ENCODE measurements at regions not wholly inside any gene's neighbourhood (a gene's known extent, or its start where the extent isn't known, plus 50 kb on each side); places are given as distances from the start of the nearest gene placed in this dataset.
"Not testable (repeated sequence)": the region's sequence is repeated elsewhere in the genome, so short reads cannot be mapped to it uniquely, and the experiment has no call there.

- Mint-ChIP-seq H3K4me1 (peaks cover 18% of the 10 kb centered on the region), H3K4me3 (no peak overlapping the region), H3K27me3 (ENCODE audit: low read depth) (peaks cover 16% of the 10 kb centered on the region), H3K36me3 (ENCODE audit: low read depth) (no peaks in the 10 kb centered on the region), H3K9me3 (no peaks in the 10 kb centered on the region), H3K27ac (no peak overlapping the region)
- TF ChIP-seq, protein P1, sequence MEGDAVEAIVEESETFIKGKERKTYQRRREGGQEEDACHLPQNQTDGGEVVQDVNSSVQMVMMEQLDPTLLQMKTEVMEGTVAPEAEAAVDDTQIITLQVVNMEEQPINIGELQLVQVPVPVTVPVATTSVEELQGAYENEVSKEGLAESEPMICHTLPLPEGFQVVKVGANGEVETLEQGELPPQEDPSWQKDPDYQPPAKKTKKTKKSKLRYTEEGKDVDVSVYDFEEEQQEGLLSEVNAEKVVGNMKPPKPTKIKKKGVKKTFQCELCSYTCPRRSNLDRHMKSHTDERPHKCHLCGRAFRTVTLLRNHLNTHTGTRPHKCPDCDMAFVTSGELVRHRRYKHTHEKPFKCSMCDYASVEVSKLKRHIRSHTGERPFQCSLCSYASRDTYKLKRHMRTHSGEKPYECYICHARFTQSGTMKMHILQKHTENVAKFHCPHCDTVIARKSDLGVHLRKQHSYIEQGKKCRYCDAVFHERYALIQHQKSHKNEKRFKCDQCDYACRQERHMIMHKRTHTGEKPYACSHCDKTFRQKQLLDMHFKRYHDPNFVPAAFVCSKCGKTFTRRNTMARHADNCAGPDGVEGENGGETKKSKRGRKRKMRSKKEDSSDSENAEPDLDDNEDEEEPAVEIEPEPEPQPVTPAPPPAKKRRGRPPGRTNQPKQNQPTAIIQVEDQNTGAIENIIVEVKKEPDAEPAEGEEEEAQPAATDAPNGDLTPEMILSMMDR (IDR thresholded peaks at IDR 0.05; ENCODE audit: unreplicated experiment in 3 of 3) = no peak
These were observed 152.6 kb downstream of the PTPRU start for GRCh38 chr1:29388884-29389283.

- Mint-ChIP-seq H3K9me3 (peaks cover 3% of the 10 kb centered on the region), H3K4me3 (no peak overlapping the region), H3K36me3 (ENCODE audit: low read depth) (no peaks in the 10 kb centered on the region), H3K27ac (no peak overlapping the region), H3K27me3 (ENCODE audit: low read depth) (peaks cover 16% of the 10 kb centered on the region), H3K4me1 (peaks cover 24% of the 10 kb centered on the region)
- TF ChIP-seq, protein P1 (IDR thresholded peaks at IDR 0.05; ENCODE audit: unreplicated experiment in 3 of 3) = no peak
These were observed 151.8 kb downstream of the PTPRU start for GRCh38 chr1:29388170-29388569.

DNA sequence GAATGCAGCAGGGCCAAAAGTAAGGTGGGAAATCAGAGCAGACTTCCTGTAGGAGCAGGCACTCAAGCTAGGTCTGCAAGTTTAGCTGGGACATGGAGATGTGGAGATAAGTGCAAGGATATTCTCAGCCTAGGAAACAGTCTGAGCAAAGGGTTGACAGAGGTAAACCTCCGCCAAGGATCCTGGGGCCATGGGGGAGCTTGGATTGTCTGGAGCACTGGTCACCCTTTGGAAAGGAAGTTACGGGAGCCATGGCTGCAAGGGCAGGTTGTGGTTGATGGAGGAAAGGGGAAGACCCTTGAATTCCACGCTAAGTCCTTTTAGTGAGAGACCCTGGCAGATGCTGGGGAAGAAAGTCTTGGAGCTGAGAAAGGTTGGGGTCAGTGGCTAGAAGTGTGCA is 150.9 kb downstream of the PTPRU start:
- TF ChIP-seq, protein P1 (IDR thresholded peaks at IDR 0.05; ENCODE audit: unreplicated experiment in 3 of 3) = no peak
- no peak overlapping the region for H3K4me3 Mint-ChIP-seq
- H3K9me3 Mint-ChIP-seq = peaks cover 3% of the 10 kb centered on the region
- H3K36me3 Mint-ChIP-seq (ENCODE audit: low read depth) = no peaks in the 10 kb centered on the region
- peaks cover 16% of the 10 kb centered on the region for H3K27me3 Mint-ChIP-seq (ENCODE audit: low read depth)
- H3K27ac Mint-ChIP-seq = no peak overlapping the region
- peaks cover 24% of the 10 kb centered on the region for H3K4me1 Mint-ChIP-seq

DNA sequence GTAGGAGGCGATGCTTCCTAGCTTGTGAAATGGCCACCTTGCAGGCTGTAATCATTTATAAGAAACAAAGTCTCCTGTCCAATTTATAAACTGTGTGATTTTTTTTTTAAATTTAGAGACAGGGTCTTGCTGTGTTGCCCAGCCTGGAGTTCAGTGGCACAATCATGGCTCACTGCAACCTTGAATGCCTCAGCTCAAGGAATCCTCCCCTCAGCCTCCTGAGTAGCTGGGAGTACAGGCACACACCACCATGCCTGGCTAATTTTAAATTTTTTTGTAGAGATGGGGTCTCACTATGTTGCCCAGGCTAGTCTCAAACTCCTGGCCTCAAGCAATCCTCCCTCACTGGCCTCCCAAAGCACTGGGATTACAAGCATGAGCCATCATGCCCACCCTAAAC is 150.1 kb downstream of the PTPRU start:
- peaks cover 20% of the 10 kb centered on the region for H3K4me1 Mint-ChIP-seq
- H3K9me3 Mint-ChIP-seq; H3K36me3 Mint-ChIP-seq (ENCODE audit: low read depth); H3K27ac Mint-ChIP-seq; H3K4me3 Mint-ChIP-seq: not testable (repeated sequence)
- peaks cover 11% of the 10 kb centered on the region for H3K27me3 Mint-ChIP-seq (ENCODE audit: low read depth)

DNA sequence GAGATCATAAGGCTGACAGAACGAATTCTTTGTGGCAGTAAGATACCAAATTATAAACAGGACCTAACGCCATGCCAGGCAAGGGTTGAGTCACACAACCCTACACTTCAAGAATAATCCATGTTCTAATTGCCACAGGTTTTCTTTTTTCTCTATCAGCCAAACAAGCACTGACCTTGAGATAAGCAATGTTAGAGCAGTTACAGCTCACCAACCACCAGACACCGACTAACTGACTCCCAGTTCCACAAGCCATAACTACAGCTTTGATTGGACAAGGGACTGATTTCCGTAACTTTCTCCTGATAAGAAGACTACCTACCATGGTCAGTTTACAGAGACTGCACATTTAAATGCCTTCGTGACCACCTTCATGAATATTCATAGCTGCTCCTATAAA is 149.6 kb downstream of the PTPRU start:
- Mint-ChIP-seq H3K27me3 (ENCODE audit: low read depth) (peaks cover 11% of the 10 kb centered on the region), H3K27ac (no peak overlapping the region), H3K4me3 (no peak overlapping the region), H3K36me3 (ENCODE audit: low read depth) (no peaks in the 10 kb centered on the region), H3K4me1 (peaks cover 18% of the 10 kb centered on the region), H3K9me3 (peaks cover 3% of the 10 kb centered on the region)
- TF ChIP-seq, protein P1 (IDR thresholded peaks at IDR 0.05; ENCODE audit: unreplicated experiment in 3 of 3) = no peak

DNA sequence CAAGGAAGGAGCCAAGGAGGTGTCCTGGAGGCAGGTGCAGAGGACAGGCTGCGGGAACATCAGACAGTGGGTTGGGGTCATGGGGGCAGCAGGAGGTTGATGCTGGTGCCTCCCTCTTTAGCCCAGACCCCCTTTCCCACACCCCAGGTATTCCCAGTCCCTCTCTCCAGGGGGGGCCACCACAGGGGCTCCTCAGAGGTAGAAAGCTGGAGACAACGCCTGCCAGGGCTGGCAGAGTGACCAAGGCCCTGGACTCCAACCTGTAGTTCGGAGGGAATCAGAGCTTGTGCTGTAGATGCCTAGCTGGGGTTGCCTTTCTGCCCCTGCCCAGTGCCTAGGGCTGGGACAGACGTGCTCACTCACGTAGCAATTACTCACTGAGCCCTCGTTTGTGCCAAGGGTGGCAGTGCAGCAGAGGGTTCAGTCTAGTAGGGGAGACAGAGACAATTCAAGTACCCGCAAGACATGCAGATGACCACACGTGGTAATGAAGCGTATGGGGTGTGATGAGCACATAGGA is 148.2 kb downstream of the PTPRU start:
- peaks cover 8% of the 10 kb centered on the region for H3K4me1 Mint-ChIP-seq
- TF ChIP-seq, protein P1 (IDR thresholded peaks at IDR 0.05; ENCODE audit: unreplicated experiment in 3 of 3) = no peak
- peaks cover 11% of the 10 kb centered on the region for H3K27me3 Mint-ChIP-seq (ENCODE audit: low read depth)
- H3K4me3 Mint-ChIP-seq = no peak overlapping the region
- H3K9me3 Mint-ChIP-seq = peaks cover 6% of the 10 kb centered on the region
- no peak overlapping the region for H3K27ac Mint-ChIP-seq
- H3K36me3 Mint-ChIP-seq (ENCODE audit: low read depth) = peaks cover under 1% of the 10 kb centered on the region
